ENCODE measurements at regions not wholly inside any gene's neighbourhood (a gene's known extent, or its start where the extent isn't known, plus 50 kb on each side); places are given as distances from the start of the nearest gene placed in this dataset.

GRCh38 chr5:102090770-102091169 lies 205.3 kb downstream of the SLCO4C1 start:
- Histone ChIP-seq H3K4me3 (no peak overlapping the region), H3K4me1 (ENCODE audit: insufficient read depth) (no peaks in the 10 kb centered on the region), H3K9me3 (no peaks in the 10 kb centered on the region), H3K27me3 (no peaks in the 10 kb centered on the region), H3K36me3 (no peaks in the 10 kb centered on the region), H3K27ac (no peak overlapping the region)
- intact Hi-C loops (cut with DNase I), result no loop called here
- no peak for TF ChIP-seq CTCF (IDR thresholded peaks at IDR 0.05)
- TF ChIP-seq EP300 (IDR thresholded peaks at IDR 0.05), result no peak
- no peak for TF ChIP-seq POLR2A (IDR thresholded peaks at IDR 0.05)
- DNase-seq, result no peak

DNA sequence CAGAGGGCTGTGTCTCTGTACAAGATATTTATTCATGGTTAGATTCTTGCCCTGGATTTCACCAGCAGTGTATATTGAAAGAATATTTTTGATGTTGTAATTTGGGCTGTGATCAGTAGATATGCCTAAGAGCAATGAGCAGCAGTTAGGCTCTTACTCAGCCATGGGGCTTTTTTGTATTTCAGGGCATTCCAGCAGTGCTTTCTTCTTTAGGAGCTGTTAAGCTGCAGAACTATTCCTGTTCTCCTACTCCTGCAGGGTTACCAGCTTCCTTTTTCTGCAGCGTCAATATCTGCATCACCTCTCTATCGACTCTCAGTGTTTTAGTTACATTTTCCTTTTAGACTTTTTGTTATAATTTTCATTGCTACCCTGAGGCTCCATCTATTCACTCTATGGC lies 206.2 kb downstream of the SLCO4C1 start:
- Histone ChIP-seq H3K4me3 (no peak overlapping the region), H3K36me3 (no peaks in the 10 kb centered on the region), H3K9me3 (no peaks in the 10 kb centered on the region), H3K4me1 (ENCODE audit: insufficient read depth) (no peaks in the 10 kb centered on the region), H3K27me3 (no peaks in the 10 kb centered on the region), H3K27ac (no peak overlapping the region)
- TF ChIP-seq EP300 (IDR thresholded peaks at IDR 0.05) (no peak), CTCF (IDR thresholded peaks at IDR 0.05) (no peak), POLR2A (IDR thresholded peaks at IDR 0.05) (no peak)
- no peak for DNase-seq
- 73 to 83% (median 81%) methylated on average over 2 of the region's 2 CpGs for WGBS, 3 donors
- intact Hi-C loops (cut with DNase I), result no loop called here

DNA sequence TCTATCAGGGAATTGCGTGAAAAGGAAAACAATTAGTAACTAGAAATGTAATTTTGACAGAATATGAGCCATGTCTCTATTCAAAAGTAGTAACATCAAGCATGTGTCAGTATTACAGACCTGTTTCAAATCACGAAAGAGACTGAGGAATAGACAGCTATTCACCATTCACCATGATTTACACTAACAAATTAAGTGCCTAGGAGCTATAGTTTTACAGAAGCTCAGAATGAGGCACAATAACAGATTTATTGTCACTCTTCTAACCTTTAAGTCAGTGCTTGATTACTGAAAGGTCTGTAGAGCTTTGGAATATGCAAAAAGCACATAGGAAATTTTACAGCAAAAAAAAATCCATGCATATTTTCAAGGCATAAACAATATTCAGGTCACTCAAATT lies 208.2 kb downstream of the SLCO4C1 start:
- H3K4me1 ChIP-seq (ENCODE audit: insufficient read depth), result no peaks in the 10 kb centered on the region
- DNase-seq, result no peak
- H3K27ac ChIP-seq, result no peak overlapping the region
- H3K36me3 ChIP-seq, result no peaks in the 10 kb centered on the region
- H3K9me3 ChIP-seq, result no peaks in the 10 kb centered on the region
- 56 to 77% (median 62%) methylated on average over 2 of the region's 2 CpGs for WGBS, 3 donors
- no peak overlapping the region for H3K4me3 ChIP-seq
- intact Hi-C loops (cut with DNase I), result no loop called here
- no peak for TF ChIP-seq POLR2A (IDR thresholded peaks at IDR 0.05)
- TF ChIP-seq CTCF (IDR thresholded peaks at IDR 0.05), result no peak
- no peak for TF ChIP-seq EP300 (IDR thresholded peaks at IDR 0.05)
- H3K27me3 ChIP-seq, result no peaks in the 10 kb centered on the region

GRCh38 chr5:102080288-102080687 lies 215.8 kb downstream of the SLCO4C1 start:
- H3K27me3 ChIP-seq, result no peaks in the 10 kb centered on the region
- no peaks in the 10 kb centered on the region for H3K36me3 ChIP-seq
- no peak overlapping the region for H3K27ac ChIP-seq
- no peaks in the 10 kb centered on the region for H3K9me3 ChIP-seq
- no peak overlapping the region for H3K4me3 ChIP-seq
- intact Hi-C loops (cut with DNase I), result no loop called here
- WGBS, 3 donors, result 28 to 33% (median 30%) methylated on average over 1 of the region's 1 CpG
- TF ChIP-seq POLR2A (IDR thresholded peaks at IDR 0.05) (no peak), EP300 (IDR thresholded peaks at IDR 0.05) (no peak)
- H3K4me1 ChIP-seq (ENCODE audit: insufficient read depth), result no peaks in the 10 kb centered on the region
- DNase-seq, result no peak

DNA sequence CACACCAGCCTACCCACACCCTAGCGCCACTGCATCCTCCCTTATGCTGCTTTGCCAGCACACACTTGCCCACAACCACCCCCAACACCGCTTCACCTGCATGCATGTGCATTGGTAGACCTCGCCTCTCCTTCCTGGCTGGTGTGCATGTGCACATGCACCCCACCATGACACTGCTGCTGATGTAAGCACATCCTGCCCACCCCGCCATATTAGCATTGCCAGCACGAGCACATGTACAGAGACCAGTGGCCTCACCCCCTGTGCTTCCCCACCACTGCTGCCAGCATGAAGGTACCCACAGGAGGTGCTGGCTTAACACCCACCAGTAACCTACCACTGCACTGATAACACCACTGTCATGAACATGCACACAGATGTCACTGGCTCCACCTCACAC lies 218.2 kb downstream of the SLCO4C1 start:
- Histone ChIP-seq H3K27ac (no peak overlapping the region), H3K4me3 (no peak overlapping the region), H3K36me3 (no peaks in the 10 kb centered on the region), H3K4me1 (ENCODE audit: insufficient read depth) (no peaks in the 10 kb centered on the region), H3K9me3 (no peaks in the 10 kb centered on the region), H3K27me3 (no peaks in the 10 kb centered on the region)
- intact Hi-C loops (cut with DNase I), result no loop called here
- 84 to 86% (median 85%) methylated on average over 5 of the region's 5 CpGs for WGBS, 3 donors
- no peak for DNase-seq
- TF ChIP-seq CTCF (IDR thresholded peaks at IDR 0.05), result no peak
- TF ChIP-seq EP300 (IDR thresholded peaks at IDR 0.05), result no peak
- TF ChIP-seq POLR2A (IDR thresholded peaks at IDR 0.05), result no peak
